ENCODE measurements at regions not wholly inside any gene's neighbourhood (a gene's known extent, or its start where the extent isn't known, plus 50 kb on each side); places are given as distances from the start of the nearest gene placed in this dataset.

GRCh38 chr14:37720131-37720530 lies 124.7 kb downstream of the TTC6 start:
- H3K27ac ChIP-seq (ENCODE audit: low read depth, low read length): no peak overlapping the region
- Mint-ChIP-seq H3K36me3 (ENCODE audit: low read depth) (peaks cover 2% of the 10 kb centered on the region), H3K27ac (no peak overlapping the region), H3K27me3 (ENCODE audit: insufficient read depth) (no peaks in the 10 kb centered on the region), H3K4me3 (no peak overlapping the region), H3K9me3 (no peaks in the 10 kb centered on the region), H3K4me1 (no peaks in the 10 kb centered on the region)
- no peak for TF ChIP-seq CTCF (conservative IDR thresholded peaks at IDR 0.05)
- 80% methylated on average over 1 of the region's 1 CpG; no CpG with 5 or more reads in 1 of the 2 experiments for WGBS, 2 experiments (ENCODE audit: insufficient coverage in 1 of 2, insufficient read length in 1 of 2)
- DNase-seq: no peak
- no peaks in the 10 kb centered on the region for H3K27me3 ChIP-seq (ENCODE audit: control insufficient read depth, insufficient read depth, low read length, poor library complexity, severe bottlenecking)
- no peaks in the 10 kb centered on the region for H3K36me3 ChIP-seq (ENCODE audit: control insufficient read depth, insufficient read depth, low read length)
- no peak overlapping the region for H3K9ac ChIP-seq (ENCODE audit: extremely low read depth, low read length, poor library complexity, severe bottlenecking)
- no peaks in the 10 kb centered on the region for H3K4me1 ChIP-seq (ENCODE audit: control insufficient read depth, insufficient read depth, low read length)
- no peaks in the 10 kb centered on the region for H3K9me3 ChIP-seq (ENCODE audit: control insufficient read depth, low read length)
- H3K4me3 ChIP-seq (ENCODE audit: low read length): no peak overlapping the region

GRCh38 chr14:37721976-37722659 lies 126.7 kb downstream of the TTC6 start:
- TF ChIP-seq CTCF (conservative IDR thresholded peaks at IDR 0.05): no peak
- DNase-seq: no peak
- no peak overlapping the region for H3K27ac Mint-ChIP-seq
- no peaks in the 10 kb centered on the region for H3K9me3 Mint-ChIP-seq
- no peaks in the 10 kb centered on the region for H3K4me1 ChIP-seq (ENCODE audit: control insufficient read depth, insufficient read depth, low read length)
- 44 to 82% methylated on average over 1 to 2 of the region's 2 CpGs for WGBS, 2 experiments (ENCODE audit: insufficient coverage in 1 of 2, insufficient read length in 1 of 2)
- H3K27me3 Mint-ChIP-seq (ENCODE audit: insufficient read depth): no peaks in the 10 kb centered on the region
- H3K36me3 ChIP-seq (ENCODE audit: control insufficient read depth, insufficient read depth, low read length): no peaks in the 10 kb centered on the region
- no peaks in the 10 kb centered on the region for H3K27me3 ChIP-seq (ENCODE audit: control insufficient read depth, insufficient read depth, low read length, poor library complexity, severe bottlenecking)
- H3K9ac ChIP-seq (ENCODE audit: extremely low read depth, low read length, poor library complexity, severe bottlenecking): no peak overlapping the region
- H3K27ac ChIP-seq (ENCODE audit: low read depth, low read length): no peak overlapping the region
- no peak overlapping the region for H3K4me3 Mint-ChIP-seq
- H3K4me1 Mint-ChIP-seq: no peaks in the 10 kb centered on the region
- no peaks in the 10 kb centered on the region for H3K9me3 ChIP-seq (ENCODE audit: control insufficient read depth, low read length)
- H3K4me3 ChIP-seq (ENCODE audit: low read length): no peak overlapping the region
- H3K36me3 Mint-ChIP-seq (ENCODE audit: low read depth): peaks cover 2% of the 10 kb centered on the region

GRCh38 chr14:37723515-37723914 lies 128.1 kb downstream of the TTC6 start:
- no peak for DNase-seq
- Mint-ChIP-seq H3K4me1 (no peaks in the 10 kb centered on the region), H3K9me3 (no peaks in the 10 kb centered on the region), H3K4me3 (no peak overlapping the region), H3K36me3 (ENCODE audit: low read depth) (peaks cover 2% of the 10 kb centered on the region), H3K27ac (no peak overlapping the region), H3K27me3 (ENCODE audit: insufficient read depth) (no peaks in the 10 kb centered on the region)
- no peaks in the 10 kb centered on the region for H3K4me1 ChIP-seq (ENCODE audit: control insufficient read depth, insufficient read depth, low read length)
- 80 to 100% methylated on average over 1 of the region's 4 CpGs for WGBS, 2 experiments (ENCODE audit: insufficient coverage in 1 of 2, insufficient read length in 1 of 2)
- no peak for TF ChIP-seq CTCF (conservative IDR thresholded peaks at IDR 0.05)
- no peak overlapping the region for H3K27ac ChIP-seq (ENCODE audit: low read depth, low read length)
- no peaks in the 10 kb centered on the region for H3K9me3 ChIP-seq (ENCODE audit: control insufficient read depth, low read length)
- H3K4me3 ChIP-seq (ENCODE audit: low read length): no peak overlapping the region
- H3K27me3 ChIP-seq (ENCODE audit: control insufficient read depth, insufficient read depth, low read length, poor library complexity, severe bottlenecking): no peaks in the 10 kb centered on the region
- H3K36me3 ChIP-seq (ENCODE audit: control insufficient read depth, insufficient read depth, low read length): no peaks in the 10 kb centered on the region
- H3K9ac ChIP-seq (ENCODE audit: extremely low read depth, low read length, poor library complexity, severe bottlenecking): no peak overlapping the region
